HepG2 (cell line): ENCODE measurements at regions not wholly inside any gene's neighbourhood (a gene's known extent, or its start where the extent isn't known, plus 50 kb on each side); places are given as distances from the start of the nearest gene placed in this dataset.
A peak's percentile ranks its signal among the peaks of the same experiment; 100 is the strongest.

ENCODE experiments used
- ARID3A ChIP-seq: IDR thresholded peaks from 2 replicates; pipeline ENCODE4 v1.6.1; 2012; ENCODE audit warnings: low read depth, low read length, improper control_type of control experiment
- ARID5B ChIP-seq: IDR thresholded peaks from 2 replicates; pipeline ENCODE4 v1.4.0; 2020; ENCODE audit warnings: mild to moderate bottlenecking, missing genetic modification reagents
- ASH2L ChIP-seq: fragments of 300-600, 200-600 bp; sonication (generic); IDR thresholded peaks from 2 replicates; pipeline ENCODE4 v1.7.0; 2017; ENCODE audit warnings: low read depth, mild to moderate bottlenecking, moderate library complexity, mixed read lengths, low read length; ENCODE audit not compliant: insufficient read length
- ETV5 ChIP-seq: IDR thresholded peaks from 2 replicates; pipeline ENCODE4 v1.6.1; 2018; ENCODE audit warnings: missing biosample characterization, missing genetic modification reagents, inconsistent platforms, borderline replicate concordance
- FOXA1 ChIP-seq, 2 experiments: fragments of 450-650 bp in 1 of 2; sonication (generic) in 1 of 2; formaldehyde crosslinking in 1 of 2; IDR thresholded peaks; 2 replicates each; pipeline versions ENCODE4 v1.4.0 to v1.6.1; 2016 to 2020; ENCODE audit warnings: missing genetic modification reagents in 1 of 2
- FUBP1 ChIP-seq: sonication (generic); formaldehyde crosslinking; IDR thresholded peaks from 2 replicates; pipeline ENCODE4 v1.5.1; 2020; ENCODE audit warnings: missing genetic modification reagents, mild to moderate bottlenecking, borderline replicate concordance
- HNF4G ChIP-seq, 2 experiments: sonication (generic) in 1 of 2; formaldehyde crosslinking in 1 of 2; IDR thresholded peaks; 2 replicates each; pipeline versions ENCODE4 v1.4.0 to v1.6.1; 2011 to 2020; ENCODE audit warnings: borderline replicate concordance in 2 of 2, low read depth in 2 of 2, mild to moderate bottlenecking in 2 of 2, low read length in 1 of 2, missing genetic modification reagents in 1 of 2, moderate library complexity in 1 of 2
- HOXA3 ChIP-seq: sonication (generic); formaldehyde crosslinking; IDR thresholded peaks from 2 replicates; pipeline ENCODE4 v1.5.0; 2020; ENCODE audit warnings: missing genetic modification reagents
- MED13 ChIP-seq: sonication (generic); formaldehyde crosslinking; IDR thresholded peaks from 2 replicates; pipeline ENCODE4 v1.5.0; 2020; ENCODE audit warnings: missing genetic modification reagents
- NFIC ChIP-seq: IDR thresholded peaks from 2 replicates; pipeline ENCODE4 v1.6.1; 2012; ENCODE audit warnings: mild to moderate bottlenecking, low read length, inconsistent platforms
- PHF21A ChIP-seq: sonication (generic); formaldehyde crosslinking; IDR thresholded peaks from 2 replicates; pipeline ENCODE4 v1.5.0; 2020; ENCODE audit warnings: mild to moderate bottlenecking, missing genetic modification reagents
- PTBP1 ChIP-seq: fragments of 200-400 bp; formaldehyde crosslinking; IDR thresholded peaks from 2 replicates; pipeline ENCODE4 v1.6.1; 2018; ENCODE audit warnings: low read length, low read depth; ENCODE audit not compliant: poor library complexity, severe bottlenecking
- SUZ12 ChIP-seq: fragments of 150-350 bp; IDR thresholded peaks from 2 replicates; pipeline ENCODE4 v1.6.1; 2014; ENCODE audit warnings: low read depth, low read length
- ZKSCAN1 ChIP-seq: fragments of 150-350 bp; IDR thresholded peaks from 2 replicates; pipeline ENCODE4 v1.6.1; 2014; ENCODE audit warnings: low read length
- ZMAT3 ChIP-seq: sonication (generic); formaldehyde crosslinking; conservative IDR thresholded peaks from 2 replicates; pipeline ENCODE4 v1.7.0; 2021; ENCODE audit warnings: missing genetic modification reagents
- ZNF33A ChIP-seq: sonication (generic); formaldehyde crosslinking; IDR thresholded peaks from 2 replicates; pipeline ENCODE4 v1.5.1; 2020; ENCODE audit warnings: missing genetic modification reagents, mild to moderate bottlenecking, moderate library complexity, borderline replicate concordance
- ZNF720 ChIP-seq: sonication (generic); formaldehyde crosslinking; IDR thresholded peaks from 2 replicates; pipeline ENCODE4 v1.4.0; 2020; ENCODE audit warnings: missing genetic modification reagents
- TF ChIP-seq, protein P1 (sequence below): conservative IDR thresholded peaks from 2 replicates; pipeline ENCODE4 v1.6.1; 2018; ENCODE audit warnings: missing genetic modification reagents

DNA sequence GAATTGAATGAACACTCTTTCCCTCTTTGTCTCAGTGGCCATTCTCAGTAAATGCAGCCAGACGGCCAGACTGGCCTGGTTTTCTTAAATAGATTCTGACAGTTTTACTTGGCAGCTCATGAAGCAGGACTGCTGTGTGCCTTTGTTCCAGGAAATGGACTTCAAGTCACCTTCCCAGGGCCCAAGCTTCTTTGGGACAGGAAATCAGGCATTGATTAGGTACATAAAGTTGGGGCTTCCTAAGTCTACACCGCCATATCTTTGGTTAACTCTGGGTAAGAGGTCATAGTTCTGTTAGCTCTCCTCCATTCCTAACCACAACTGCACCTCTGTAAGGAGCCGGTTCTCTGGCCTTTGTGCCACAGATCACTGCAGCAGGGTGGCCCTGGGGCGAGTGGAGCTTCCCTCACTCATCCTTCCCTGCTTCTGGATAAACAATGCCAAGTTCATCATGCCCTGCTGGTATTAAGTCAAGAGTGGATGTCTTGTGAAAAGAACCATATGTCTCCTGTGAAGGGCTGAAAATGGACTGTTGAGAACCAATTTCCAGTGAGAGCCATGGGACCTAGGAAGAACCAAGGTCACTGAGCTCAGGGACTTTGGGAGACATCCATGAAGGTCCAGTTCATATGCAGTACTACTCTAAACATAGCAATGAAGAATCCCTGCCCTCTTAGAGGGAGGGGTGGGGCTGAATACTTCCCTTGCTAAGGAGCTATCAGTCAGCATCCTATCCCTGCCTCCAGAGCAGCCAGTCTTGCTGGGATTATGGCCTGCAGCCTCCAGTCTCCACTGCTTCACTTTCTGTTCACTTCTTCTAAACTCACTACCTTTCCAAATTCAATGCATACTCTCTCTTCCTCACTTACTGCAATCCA, 122.6 kb upstream of the XPO1 start (continued):
- TF ChIP-seq ARID5B (CRISPR knock-in tag), result peak; percentile 66
- TF ChIP-seq HNF4G (IDR thresholded peaks at IDR 0.05; ENCODE audit: borderline replicate concordance, low read depth, low read length), result peak; percentile 37; the same call in 1 of the 2 replicates
- no peak for TF ChIP-seq HNF4G (CRISPR knock-in tag; IDR thresholded peaks at IDR 0.05; ENCODE audit: borderline replicate concordance, low read depth)
- TF ChIP-seq ZNF33A, result no peak
- TF ChIP-seq ZMAT3 (CRISPR knock-in tag), result 0 out of 2 replicates have a peak, but pooled peaks have one; percentile 44
- no peak for TF ChIP-seq ASH2L
- peak; percentile 64; the same call in 1 of the 2 replicates for TF ChIP-seq HOXA3
- no peak for TF ChIP-seq ZKSCAN1
- TF ChIP-seq, protein P1, sequence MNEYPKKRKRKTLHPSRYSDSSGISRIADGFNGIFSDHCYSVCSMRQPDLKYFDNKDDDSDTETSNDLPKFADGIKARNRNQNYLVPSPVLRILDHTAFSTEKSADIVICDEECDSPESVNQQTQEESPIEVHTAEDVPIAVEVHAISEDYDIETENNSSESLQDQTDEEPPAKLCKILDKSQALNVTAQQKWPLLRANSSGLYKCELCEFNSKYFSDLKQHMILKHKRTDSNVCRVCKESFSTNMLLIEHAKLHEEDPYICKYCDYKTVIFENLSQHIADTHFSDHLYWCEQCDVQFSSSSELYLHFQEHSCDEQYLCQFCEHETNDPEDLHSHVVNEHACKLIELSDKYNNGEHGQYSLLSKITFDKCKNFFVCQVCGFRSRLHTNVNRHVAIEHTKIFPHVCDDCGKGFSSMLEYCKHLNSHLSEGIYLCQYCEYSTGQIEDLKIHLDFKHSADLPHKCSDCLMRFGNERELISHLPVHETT (CRISPR knock-in tag), result no peak
- no peak for TF ChIP-seq FUBP1 (CRISPR knock-in tag)
- no peak for TF ChIP-seq MED13 (CRISPR knock-in tag)
- peak; percentile 86 for TF ChIP-seq ETV5
- TF ChIP-seq FOXA1 (IDR thresholded peaks at IDR 0.05), result no peak
- peak; percentile 32; the same call in 1 of the 2 replicates for TF ChIP-seq FOXA1 (CRISPR knock-in tag; IDR thresholded peaks at IDR 0.05)
- no peak for TF ChIP-seq PTBP1
- peak; percentile 33; the same call in 1 of the 2 replicates for TF ChIP-seq NFIC
- no peak for TF ChIP-seq SUZ12
- no peak for TF ChIP-seq ZNF720 (CRISPR knock-in tag)
- TF ChIP-seq PHF21A, result peak; percentile 58; the same call in 1 of the 2 replicates
- peak; percentile 46; the same call in 1 of the 2 replicates for TF ChIP-seq ARID3A
